Transverse colon (tissue), 4 donors: ENCODE measurements at regions not wholly inside any gene's neighbourhood (a gene's known extent, or its start where the extent isn't known, plus 50 kb on each side); places are given as distances from the start of the nearest gene placed in this dataset.

Experiments
- DNase-seq: peaks from one replicate; pipeline ENCODE4 v3.0.0-alpha.2; 2019
- H3K27ac ChIP-seq, 4 donors: fragments of 200-600 bp; sonication (generic); 2 replicates each; pipeline ENCODE4 v1.5.1; 2016 to 2018; ENCODE audit warnings: inconsistent platforms in 4 of 4
- H3K27me3 ChIP-seq: fragments of 200-600 bp; sonication (generic); 2 replicates; pipeline ENCODE4 v1.5.1; 2017; ENCODE audit warnings: inconsistent platforms
- H3K36me3 ChIP-seq, 4 donors: fragments of 200-600 bp; sonication (generic); 2 replicates each; pipeline ENCODE4 v1.5.1; 2017 to 2019; ENCODE audit warnings: inconsistent platforms in 4 of 4
- H3K4me1 ChIP-seq, 4 donors: fragments of 200-600 bp; sonication (generic); 2 replicates each; pipeline ENCODE4 v1.5.1; 2017 to 2020; ENCODE audit warnings: inconsistent platforms in 4 of 4
- H3K4me3 ChIP-seq, 4 donors: fragments of 200-600 bp; sonication (generic); 1 replicate in 1 of 4; 2 replicates in 3 of 4; pipeline versions ENCODE4 v1.5.1 to v1.6.1; 2017 to 2019; ENCODE audit warnings: inconsistent platforms in 4 of 4
- H3K9me3 ChIP-seq, 2 donors: fragments of 200-600 bp; sonication (generic); 2 replicates each; pipeline ENCODE4 v1.5.1; 2017 to 2019; ENCODE audit warnings: inconsistent platforms in 2 of 2
- CTCF ChIP-seq, 5 experiments: fragments of 200-600 bp in 3 of 5; fragments of 450-650 bp in 2 of 5; sonication (generic) in 3 of 5; IDR thresholded peaks; 1 replicate in 2 of 5; 2 replicates in 3 of 5; pipeline ENCODE4 v1.5.1; 2016 to 2017; ENCODE audit warnings: antibody characterized with exemption in 5 of 5, inconsistent platforms in 3 of 5, mild to moderate bottlenecking in 2 of 5, moderate library complexity in 1 of 5
- EP300 ChIP-seq: sonication (generic); formaldehyde crosslinking; IDR thresholded peaks from one replicate; pipeline ENCODE4 v1.6.1; 2017; ENCODE audit warnings: antibody characterized with exemption, low read depth
- POLR2A ChIP-seq: fragments of 450-650 bp; IDR thresholded peaks from one replicate; pipeline ENCODE4 v1.6.1; 2016; ENCODE audit warnings: antibody characterized with exemption, mild to moderate bottlenecking, moderate library complexity
- POLR2AphosphoS5 ChIP-seq, 3 donors: sonication (generic); formaldehyde crosslinking; IDR thresholded peaks; one replicate each; pipeline ENCODE4 v1.6.1; 2016; ENCODE audit warnings: antibody characterized with exemption in 3 of 3
- WGBS, 2 donors: methylation state at CpG; one replicate each; pipeline ENCODE4 v1.1.5; 2018; ENCODE audit warnings: low coverage in 1 of 2; 5-methylcytosine and 5-hydroxymethylcytosine counted together
- in situ Hi-C, 4 donors: fragments of 200-750 bp; cut with MboI; loops; one replicate each; pipeline versions ENCODE4 v1.15.0 to v1.15.1; 2017; ENCODE audit warnings: low sequenced_read_pairs in 3 of 4, low pct_ligation_motif_present in 1 of 4, low pct_unique_long_range_greater_than_20kb in 1 of 4
- intact Hi-C: fragments of 100-400 bp; cut with DNase I; formaldehyde crosslinking; loops from one replicate; pipeline ENCODE4 v1.15.1; 2023; ENCODE audit warnings: low total_unique reads

- DNase-seq = no peak
- 81 to 83% methylated on average over 3 of the region's 3 CpGs for WGBS, 2 donors
- peaks cover 0 to 25% (median 21%) of the 10 kb centered on the region in 4 donors for H3K4me1 ChIP-seq
- no peaks in the 10 kb centered on the region for H3K36me3 ChIP-seq
- H3K27me3 ChIP-seq = no peaks in the 10 kb centered on the region
- H3K9me3 ChIP-seq = no peaks in the 10 kb centered on the region
- H3K4me3 ChIP-seq = no peak overlapping the region
- in situ Hi-C loops = no loop called here
- H3K27ac ChIP-seq = no peak overlapping the region
- intact Hi-C loops = no loop called here
- TF ChIP-seq POLR2AphosphoS5 (IDR thresholded peaks at IDR 0.05) = no peak
- TF ChIP-seq CTCF (IDR thresholded peaks at IDR 0.05) = no peak
- no peak for TF ChIP-seq EP300
- TF ChIP-seq POLR2A = no peak
Measured at GRCh38 chr20:10868299-10868698, 194.5 kb upstream of the JAG1 start.

- Histone ChIP-seq H3K4me1 (peaks cover 0 to 3% (median 0%) of the 10 kb centered on the region in 4 donors), H3K36me3 (no peaks in the 10 kb centered on the region), H3K27ac (no peak overlapping the region), H3K9me3 (no peaks in the 10 kb centered on the region), H3K4me3 (no peak overlapping the region), H3K27me3 (no peaks in the 10 kb centered on the region)
- TF ChIP-seq POLR2AphosphoS5 (IDR thresholded peaks at IDR 0.05) (no peak), POLR2A (no peak), EP300 (no peak), CTCF (IDR thresholded peaks at IDR 0.05) (no peak)
- 82 to 90% methylated on average over 4 of the region's 4 CpGs for WGBS, 2 donors
- intact Hi-C loops (no loop called here), in situ Hi-C loops (no loop called here)
- DNase-seq = no peak
Measured at GRCh38 chr20:10873026-10873425, 199.2 kb upstream of the JAG1 start.

GRCh38 chr20:10875653-10876052 is 201.9 kb upstream of the JAG1 start:
- no peak overlapping the region for H3K27ac ChIP-seq
- H3K27me3 ChIP-seq = no peaks in the 10 kb centered on the region
- DNase-seq = no peak
- intact Hi-C loops = no loop called here
- no peaks in the 10 kb centered on the region for H3K36me3 ChIP-seq
- 88 to 100% methylated on average over 1 to 2 of the region's 2 CpGs for WGBS, 2 donors
- H3K9me3 ChIP-seq = no peaks in the 10 kb centered on the region
- H3K4me3 ChIP-seq = no peak overlapping the region
- peaks cover 0 to 3% (median 0%) of the 10 kb centered on the region in 4 donors for H3K4me1 ChIP-seq
- TF ChIP-seq CTCF (IDR thresholded peaks at IDR 0.05) (no peak), EP300 (no peak), POLR2A (no peak), POLR2AphosphoS5 (IDR thresholded peaks at IDR 0.05) (no peak)
- in situ Hi-C loops = no loop called here

GRCh38 chr20:10876558-10876957 is 202.8 kb upstream of the JAG1 start:
- intact Hi-C loops = no loop called here
- H3K27me3 ChIP-seq = no peaks in the 10 kb centered on the region
- H3K27ac ChIP-seq = no peak overlapping the region
- in situ Hi-C loops = no loop called here
- 80 to 83% methylated on average over 1 of the region's 1 CpG for WGBS, 2 donors
- DNase-seq = no peak
- no peak overlapping the region for H3K4me3 ChIP-seq
- H3K9me3 ChIP-seq = no peaks in the 10 kb centered on the region
- peaks cover 0 to 3% (median 0%) of the 10 kb centered on the region in 4 donors for H3K4me1 ChIP-seq
- H3K36me3 ChIP-seq = no peaks in the 10 kb centered on the region
- no peak for TF ChIP-seq EP300
- TF ChIP-seq POLR2AphosphoS5 (IDR thresholded peaks at IDR 0.05) = no peak

- WGBS, 2 donors = 65 to 80% methylated on average over 3 of the region's 3 CpGs
- intact Hi-C loops (no loop called here), in situ Hi-C loops (no loop called here)
- no peaks in the 10 kb centered on the region for H3K9me3 ChIP-seq
- DNase-seq = peak; percentile 9
- H3K27ac ChIP-seq = no peak overlapping the region
- no peak for TF ChIP-seq POLR2AphosphoS5 (IDR thresholded peaks at IDR 0.05)
- TF ChIP-seq POLR2A = no peak
- no peak for TF ChIP-seq EP300
- no peak for TF ChIP-seq CTCF (IDR thresholded peaks at IDR 0.05)
- H3K36me3 ChIP-seq = no peaks in the 10 kb centered on the region
- H3K27me3 ChIP-seq = no peaks in the 10 kb centered on the region
- H3K4me1 ChIP-seq = peaks cover 0 to 3% (median 0%) of the 10 kb centered on the region in 4 donors
- no peak overlapping the region for H3K4me3 ChIP-seq
Measured at GRCh38 chr20:10877342-10877741, 203.5 kb upstream of the JAG1 start.
